Activated B cell treated with CpG ODN at 0.5 μM for 24 hours (primary cell): ENCODE measurements at regions not wholly inside any gene's neighbourhood (a gene's known extent, or its start where the extent isn't known, plus 50 kb on each side); places are given as distances from the start of the nearest gene placed in this dataset.

Experiments used
- ATAC-seq: fragments of 200-7000 bp; cut with Tn5 transposase; one replicate; pipeline ENCODE4 v1.10.0; 2021; ENCODE audit warnings: low read depth, mild to moderate bottlenecking, moderate library complexity
- CTCF ChIA-PET: fragments of 350-600 bp; sonication (Branson Sonifier 250); formaldehyde crosslinking; loops from one replicate; lab custom pipeline; 2021; ENCODE audit warnings: antibody characterized with exemption; lab: Charles Lee
- POLR2A ChIA-PET: fragments of 350-600 bp; sonication (Branson Sonifier 250); formaldehyde crosslinking; loops from one replicate; lab custom pipeline; 2021; ENCODE audit warnings: antibody characterized with exemption; lab: Charles Lee
- DNase-seq: peaks from one replicate; pipeline ENCODE4 v3.0.0; 2022
- H3K27ac Mint-ChIP-seq: one replicate; pipeline ENCODE4 v1.8.0; 2020; ENCODE audit warnings: mixed read lengths
- H3K27me3 Mint-ChIP-seq: one replicate; pipeline ENCODE4 v1.8.0; 2021; ENCODE audit warnings: mixed read lengths
- H3K36me3 Mint-ChIP-seq: one replicate; pipeline ENCODE4 v1.8.0; 2021; ENCODE audit warnings: low read depth, mixed read lengths
- H3K4me1 Mint-ChIP-seq: one replicate; pipeline ENCODE4 v1.8.0; 2021; ENCODE audit warnings: mixed read lengths
- H3K4me3 Mint-ChIP-seq: one replicate; pipeline ENCODE4 v1.8.0; 2020; ENCODE audit warnings: mild to moderate bottlenecking, mixed read lengths
- H3K9me3 Mint-ChIP-seq: one replicate; pipeline ENCODE4 v1.8.0; 2020; ENCODE audit warnings: mixed read lengths
- intact Hi-C: fragments of 100-400 bp; cut with micrococcal nuclease; formaldehyde crosslinking; loops from one replicate; pipeline ENCODE4 v1.15.1; 2024
- TF ChIP-seq, protein P1 (sequence below): fragments of 200-600 bp; IDR thresholded peaks from one replicate; pipeline ENCODE4 v1.8.0; 2022; ENCODE audit warnings: antibody characterized with exemption, mild to moderate bottlenecking

DNA sequence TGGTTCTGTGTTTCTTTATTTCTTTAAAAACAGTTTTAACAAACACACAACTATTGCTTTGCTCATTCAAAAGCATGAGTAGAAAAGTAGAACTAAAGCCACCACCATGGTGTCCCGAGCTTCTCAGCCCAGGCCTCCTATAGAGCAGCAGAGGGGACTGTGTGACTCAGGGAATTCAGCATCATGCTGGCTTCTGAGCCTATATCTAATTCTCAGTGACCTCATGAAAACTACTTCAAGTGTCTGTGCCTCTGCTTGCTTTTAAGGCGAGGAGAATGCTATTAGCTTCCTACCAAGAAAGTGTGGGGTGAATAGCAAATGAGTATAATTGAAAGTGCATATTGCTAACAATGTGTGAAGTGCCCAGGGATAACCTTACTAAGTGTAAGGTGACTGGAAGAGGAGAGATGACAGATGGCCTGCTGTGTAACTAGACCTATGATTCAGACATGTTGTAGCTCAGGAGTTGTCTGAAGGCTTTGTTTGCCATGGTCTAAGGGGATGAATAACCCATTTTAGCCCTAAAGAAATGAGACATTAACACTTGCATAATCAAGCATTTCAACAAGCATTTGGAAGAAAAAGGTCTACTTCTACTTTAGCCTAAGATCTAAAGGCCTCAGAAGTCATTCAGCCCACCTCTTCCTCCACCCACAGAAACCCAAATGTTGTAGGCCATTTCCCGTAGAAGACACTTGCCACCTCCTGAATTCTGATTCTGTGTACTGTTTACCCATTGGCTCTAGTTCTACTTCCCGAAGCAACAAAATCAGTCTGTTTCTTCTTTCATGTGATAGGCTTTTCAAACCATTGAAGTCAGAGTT lies 121.5 kb upstream of the ARG1 start:
- DNase-seq (no peak), ATAC-seq (no peak)
- no peaks in the 10 kb centered on the region for H3K9me3 Mint-ChIP-seq
- H3K4me3 Mint-ChIP-seq, result no peak overlapping the region
- CTCF ChIA-PET, result no interaction called here
- H3K27me3 Mint-ChIP-seq, result no peaks in the 10 kb centered on the region
- no peaks in the 10 kb centered on the region for H3K36me3 Mint-ChIP-seq
- POLR2A ChIA-PET, result no interaction called here
- TF ChIP-seq, protein P1, sequence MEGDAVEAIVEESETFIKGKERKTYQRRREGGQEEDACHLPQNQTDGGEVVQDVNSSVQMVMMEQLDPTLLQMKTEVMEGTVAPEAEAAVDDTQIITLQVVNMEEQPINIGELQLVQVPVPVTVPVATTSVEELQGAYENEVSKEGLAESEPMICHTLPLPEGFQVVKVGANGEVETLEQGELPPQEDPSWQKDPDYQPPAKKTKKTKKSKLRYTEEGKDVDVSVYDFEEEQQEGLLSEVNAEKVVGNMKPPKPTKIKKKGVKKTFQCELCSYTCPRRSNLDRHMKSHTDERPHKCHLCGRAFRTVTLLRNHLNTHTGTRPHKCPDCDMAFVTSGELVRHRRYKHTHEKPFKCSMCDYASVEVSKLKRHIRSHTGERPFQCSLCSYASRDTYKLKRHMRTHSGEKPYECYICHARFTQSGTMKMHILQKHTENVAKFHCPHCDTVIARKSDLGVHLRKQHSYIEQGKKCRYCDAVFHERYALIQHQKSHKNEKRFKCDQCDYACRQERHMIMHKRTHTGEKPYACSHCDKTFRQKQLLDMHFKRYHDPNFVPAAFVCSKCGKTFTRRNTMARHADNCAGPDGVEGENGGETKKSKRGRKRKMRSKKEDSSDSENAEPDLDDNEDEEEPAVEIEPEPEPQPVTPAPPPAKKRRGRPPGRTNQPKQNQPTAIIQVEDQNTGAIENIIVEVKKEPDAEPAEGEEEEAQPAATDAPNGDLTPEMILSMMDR, result no peak
- no peaks in the 10 kb centered on the region for H3K4me1 Mint-ChIP-seq
- intact Hi-C loops, result no loop called here
- H3K27ac Mint-ChIP-seq, result no peak overlapping the region

DNA sequence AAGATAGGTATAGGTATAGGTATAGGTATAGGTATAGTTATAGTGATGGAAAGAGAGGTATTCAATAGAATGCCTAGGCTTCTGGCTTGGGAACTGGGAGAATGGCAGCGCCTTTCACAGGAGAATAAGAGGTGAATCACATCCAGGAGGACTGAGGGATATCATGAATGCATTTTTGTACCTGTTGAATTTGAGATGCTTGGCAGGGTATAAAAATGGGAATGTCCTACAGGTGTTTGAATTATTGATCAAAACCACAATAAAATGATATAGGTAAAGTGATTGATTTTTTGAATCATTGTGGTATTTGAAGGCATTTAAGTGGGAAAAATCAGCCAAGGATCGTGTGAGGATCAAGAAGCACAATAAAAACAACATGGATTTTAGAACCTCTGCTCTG lies 119.2 kb upstream of the ARG1 start:
- Mint-ChIP-seq H3K9me3 (no peaks in the 10 kb centered on the region), H3K27me3 (no peaks in the 10 kb centered on the region), H3K36me3 (no peaks in the 10 kb centered on the region), H3K27ac (no peak overlapping the region), H3K4me1 (no peaks in the 10 kb centered on the region), H3K4me3 (no peak overlapping the region)
- intact Hi-C loops, result no loop called here
- TF ChIP-seq, protein P1, result no peak
- ATAC-seq (no peak), DNase-seq (no peak)
- ChIA-PET CTCF (no interaction called here), POLR2A (no interaction called here)

DNA sequence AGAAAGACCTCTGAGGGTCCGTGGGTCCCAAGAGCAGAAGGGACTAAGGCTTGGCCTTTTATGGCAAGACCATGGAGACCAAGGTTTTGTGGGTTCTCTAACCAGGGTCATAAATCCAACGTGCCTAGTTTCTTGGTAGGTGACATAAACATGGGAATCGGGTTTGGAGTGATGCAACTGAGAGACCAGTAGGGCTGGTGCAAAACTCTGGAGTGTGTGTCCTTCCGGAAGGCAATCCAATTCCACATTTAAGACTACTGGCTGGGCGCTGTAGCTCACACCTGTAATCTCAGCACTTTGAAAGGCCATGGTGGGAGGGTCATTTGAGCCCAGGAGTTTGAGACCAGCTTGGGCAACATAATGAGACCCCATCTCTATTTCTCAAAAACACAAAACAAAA lies 116.5 kb upstream of the ARG1 start:
- Mint-ChIP-seq H3K36me3 (no peaks in the 10 kb centered on the region), H3K27me3 (peaks cover 1% of the 10 kb centered on the region), H3K4me3 (no peak overlapping the region), H3K4me1 (peaks cover 5% of the 10 kb centered on the region), H3K9me3 (no peaks in the 10 kb centered on the region), H3K27ac (no peak overlapping the region)
- TF ChIP-seq, protein P1, result no peak
- ATAC-seq (no peak), DNase-seq (no peak)
- CTCF ChIA-PET, result no interaction called here
- intact Hi-C loops, result no loop called here
- POLR2A ChIA-PET, result no interaction called here

DNA sequence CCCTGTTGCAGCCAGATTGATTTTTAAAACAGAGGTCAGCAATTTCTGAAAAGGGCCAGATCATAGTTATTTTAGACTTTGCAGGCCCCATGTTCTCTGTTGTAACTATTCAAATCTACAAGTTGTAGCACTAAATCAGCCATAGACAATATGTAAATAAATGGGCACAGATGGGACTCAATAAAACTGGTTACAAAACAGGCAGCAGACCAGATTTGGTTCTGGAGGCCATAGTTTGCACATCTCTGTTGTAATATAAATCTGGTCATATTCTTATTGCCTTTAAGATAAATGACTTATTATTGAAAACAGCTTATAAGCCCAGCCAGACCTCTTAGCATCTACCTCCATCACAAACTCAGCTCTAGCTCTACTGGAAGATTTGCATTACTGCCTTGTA lies 114.0 kb upstream of the ARG1 start:
- no peak overlapping the region for H3K4me3 Mint-ChIP-seq
- no peak for ATAC-seq
- no peaks in the 10 kb centered on the region for H3K36me3 Mint-ChIP-seq
- TF ChIP-seq, protein P1, result no peak
- DNase-seq, result no peak
- H3K27ac Mint-ChIP-seq, result no peak overlapping the region
- CTCF ChIA-PET, result no interaction called here
- H3K9me3 Mint-ChIP-seq, result no peaks in the 10 kb centered on the region
- peaks cover 5% of the 10 kb centered on the region for H3K4me1 Mint-ChIP-seq
- POLR2A ChIA-PET, result no interaction called here
- peaks cover 5% of the 10 kb centered on the region for H3K27me3 Mint-ChIP-seq
- intact Hi-C loops, result no loop called here

DNA sequence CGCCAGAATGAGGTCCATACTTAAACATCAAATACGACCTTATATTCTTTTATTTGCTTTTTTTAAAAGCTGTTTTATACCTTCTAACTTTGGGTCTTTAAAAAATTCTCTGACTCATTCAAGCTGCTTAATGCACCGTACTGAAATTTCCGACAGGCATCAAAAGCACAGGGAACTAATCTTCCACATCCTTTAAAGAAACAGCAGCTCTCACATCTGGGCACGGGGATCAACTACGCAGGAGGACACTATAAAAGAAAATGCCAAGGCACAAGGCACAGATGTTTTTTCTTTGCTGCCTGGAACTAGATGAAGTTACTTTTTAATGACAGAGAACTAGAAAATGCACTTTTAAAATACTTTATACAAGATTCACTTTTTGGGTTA lies 112.4 kb upstream of the ARG1 start:
- Mint-ChIP-seq H3K9me3 (no peaks in the 10 kb centered on the region), H3K36me3 (no peaks in the 10 kb centered on the region), H3K4me1 (peaks cover 5% of the 10 kb centered on the region), H3K27ac (no peak overlapping the region), H3K27me3 (peaks cover 5% of the 10 kb centered on the region), H3K4me3 (no peak overlapping the region)
- TF ChIP-seq, protein P1, result no peak
- no peak for DNase-seq
- ChIA-PET POLR2A (no interaction called here), CTCF (no interaction called here)
- ATAC-seq, result no peak
- intact Hi-C loops, result loop anchor here (1.0 kb wide), 1 partner anchor 92 kb away; no protein-coding TSS in a partner anchor
